ENCODE measurements at regions not wholly inside any gene's neighbourhood (a gene's known extent, or its start where the extent isn't known, plus 50 kb on each side); places are given as distances from the start of the nearest gene placed in this dataset.

DNA sequence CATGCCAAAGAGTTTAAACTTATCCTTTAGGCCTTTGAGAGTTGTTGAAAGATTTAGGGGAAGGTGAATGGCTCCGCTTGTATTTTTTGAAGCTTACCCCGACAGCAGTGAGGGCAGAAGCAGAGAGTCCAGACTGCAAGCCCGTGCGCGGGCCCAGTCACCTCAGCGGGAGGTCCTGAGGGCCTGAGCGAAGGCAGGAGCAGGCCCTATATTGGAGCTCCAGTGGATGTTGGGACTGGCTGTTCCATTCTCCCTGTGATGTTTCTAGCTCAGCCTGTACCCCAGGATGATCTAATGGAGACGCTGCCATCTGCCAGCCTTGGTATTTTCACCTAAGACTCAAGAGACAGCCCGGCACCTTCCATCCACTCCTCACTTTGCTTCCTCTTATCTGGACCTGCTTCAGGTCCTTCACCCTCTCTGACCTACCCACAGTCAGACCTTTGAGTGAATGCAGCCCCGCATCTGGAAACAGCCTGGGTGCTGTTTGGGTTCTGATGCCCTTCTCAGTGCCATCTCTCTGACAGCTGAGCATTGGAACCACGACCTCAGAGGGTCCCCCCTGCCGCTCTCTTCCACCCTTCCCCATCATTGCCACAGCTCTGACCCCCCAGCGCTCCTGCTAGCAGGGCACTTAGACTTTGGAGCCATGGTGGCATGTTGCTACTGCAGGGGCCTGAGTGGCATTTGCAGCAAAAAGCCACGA lies 628.2 kb upstream of the CADM1 start (continued):
- TF ChIP-seq MED8 (CRISPR knock-in tag; IDR thresholded peaks at IDR 0.05; ENCODE audit: insufficient replicate concordance): no peak
- TF ChIP-seq ZNF740 (CRISPR knock-in tag; IDR thresholded peaks at IDR 0.05): no peak
- TF ChIP-seq, protein P1, sequence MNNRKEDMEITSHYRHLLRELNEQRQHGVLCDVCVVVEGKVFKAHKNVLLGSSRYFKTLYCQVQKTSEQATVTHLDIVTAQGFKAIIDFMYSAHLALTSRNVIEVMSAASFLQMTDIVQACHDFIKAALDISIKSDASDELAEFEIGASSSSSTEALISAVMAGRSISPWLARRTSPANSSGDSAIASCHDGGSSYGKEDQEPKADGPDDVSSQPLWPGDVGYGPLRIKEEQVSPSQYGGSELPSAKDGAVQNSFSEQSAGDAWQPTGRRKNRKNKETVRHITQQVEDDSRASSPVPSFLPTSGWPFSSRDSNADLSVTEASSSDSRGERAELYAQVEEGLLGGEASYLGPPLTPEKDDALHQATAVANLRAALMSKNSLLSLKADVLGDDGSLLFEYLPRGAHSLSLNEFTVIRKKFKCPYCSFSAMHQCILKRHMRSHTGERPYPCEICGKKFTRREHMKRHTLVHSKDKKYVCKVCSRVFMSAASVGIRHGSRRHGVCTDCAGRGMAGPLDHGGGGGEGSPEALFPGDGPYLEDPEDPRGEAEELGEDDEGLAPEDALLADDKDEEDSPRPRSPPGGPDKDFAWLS (CRISPR knock-in tag; IDR thresholded peaks at IDR 0.05; ENCODE audit: borderline replicate concordance): no peak

- no peaks in the 10 kb centered on the region for H3K36me3 ChIP-seq (replicated peaks in 1 of 2; ENCODE audit: control insufficient read depth in 1 of 2, insufficient read depth in 2 of 2, low read length in 2 of 2)
- ATAC-seq: no peak
- CTCF ChIA-PET (ENCODE audit: low intra/inter-chr PET ratio, low total read pairs): no interaction called here
- no TSS peak for BruUV-seq (replicated peaks)
- 39% methylated on average over 6 of the region's 6 CpGs for WGBS (ENCODE audit: low lambda C conversion rate)
- no peak overlapping the region for H3K9ac ChIP-seq (ENCODE audit: insufficient read depth, low read depth, low read length)
- no peaks in the 10 kb centered on the region for H3K9me3 ChIP-seq (ENCODE audit: low read length)
- no peak for DNase-seq (ENCODE audit: low spot score)
- H2AFZ ChIP-seq (ENCODE audit: low read length): no peak overlapping the region
- H3K27me3 ChIP-seq (ENCODE audit: control insufficient read depth in 1 of 2, insufficient read depth in 2 of 2, low read length in 2 of 2): peaks cover 1 to 10% of the 10 kb centered on the region in 2 experiments; a peak in 2 of 5 replicates
- POLR2A ChIA-PET: no interaction called here
- in situ Hi-C loops (cut with HindIII; ENCODE audit: extremely low pct_ligation_motif_present, low pct_unique_long_range_greater_than_20kb) (no loop called here), intact Hi-C loops (cut with micrococcal nuclease; ENCODE audit: unreplicated experiment) (no loop called here)
- H4K20me1 ChIP-seq (ENCODE audit: insufficient read depth, low read length): no peaks in the 10 kb centered on the region
- H3K4me1 ChIP-seq (ENCODE audit: insufficient read depth, low read length): no peaks in the 10 kb centered on the region
- no peak overlapping the region for H3K27ac ChIP-seq (ENCODE audit: extremely low read length, insufficient read depth, low read length)
- no peak for FAIRE-seq
- H3K79me2 ChIP-seq (ENCODE audit: insufficient read depth, low read length): no peaks in the 10 kb centered on the region
- no peak overlapping the region for H3K4me3 ChIP-seq (replicated peaks in 1 of 3; ENCODE audit: insufficient read depth in 1 of 3, low read depth in 2 of 3, low read length in 3 of 3)
- H3K4me2 ChIP-seq (ENCODE audit: low read depth, low read length): no peak overlapping the region
- TF ChIP-seq ZNF354B (CRISPR knock-in tag; IDR thresholded peaks at IDR 0.05) (no peak), NRL (CRISPR knock-in tag; IDR thresholded peaks at IDR 0.05; ENCODE audit: borderline replicate concordance) (no peak), SIX4 (CRISPR knock-in tag; IDR thresholded peaks at IDR 0.05) (no peak), SIX1 (CRISPR knock-in tag; IDR thresholded peaks at IDR 0.05; ENCODE audit: borderline replicate concordance) (no peak), RORA (CRISPR knock-in tag; IDR thresholded peaks at IDR 0.05) (no peak), ATF1 (CRISPR knock-in tag; IDR thresholded peaks at IDR 0.05) (no peak), RBFOX2 (IDR thresholded peaks at IDR 0.05; ENCODE audit: low read depth, low read length) (no peak), ZNF124 (CRISPR knock-in tag; IDR thresholded peaks at IDR 0.05) (no peak)
- TF ChIP-seq, protein P2, sequence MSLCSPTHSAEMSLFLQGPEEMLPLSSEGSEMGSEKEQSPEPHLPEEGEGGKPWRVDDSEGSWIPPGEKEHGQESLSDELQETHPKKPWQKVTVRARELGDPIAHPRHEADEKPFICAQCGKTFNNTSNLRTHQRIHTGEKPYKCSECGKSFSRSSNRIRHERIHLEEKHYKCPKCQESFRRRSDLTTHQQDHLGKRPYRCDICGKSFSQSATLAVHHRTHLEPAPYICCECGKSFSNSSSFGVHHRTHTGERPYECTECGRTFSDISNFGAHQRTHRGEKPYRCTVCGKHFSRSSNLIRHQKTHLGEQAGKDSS (CRISPR knock-in tag; IDR thresholded peaks at IDR 0.05; ENCODE audit: borderline replicate concordance, low read depth): no peak
These were observed 625.9 kb upstream of the CADM1 start for GRCh38 chr11:116130122-116130521.

Measured in HepG2 (cell line).